Stimulated activated CD4-positive, alpha-beta T cell treated with anti-CD3 and anti-CD28 coated beads, Interleukin-1b, Interleukin-23, amount 100 ng/mL, for 48 hours (primary cell): ENCODE measurements at regions not wholly inside any gene's neighbourhood (a gene's known extent, or its start where the extent isn't known, plus 50 kb on each side); places are given as distances from the start of the nearest gene placed in this dataset.
"Not testable (repeated sequence)": the region's sequence is repeated elsewhere in the genome, so short reads cannot be mapped to it uniquely, and the experiment has no call there.

ENCODE experiments used
- DNase-seq: peaks from one replicate; pipeline ENCODE4 v3.0.0-alpha.2; 2020

GRCh38 chr4:58357947-58358346 lies 1247.8 kb upstream of the IGFBP7 start:
- no peak for DNase-seq

- no peak for DNase-seq
Observed at GRCh38 chr4:58325070-58325469, 1214.9 kb upstream of the IGFBP7 start.

- DNase-seq: no peak
Observed at GRCh38 chr4:58313444-58313843, 1203.3 kb upstream of the IGFBP7 start.

- DNase-seq: no peak
Observed at GRCh38 chr4:58303456-58303855, 1193.3 kb upstream of the IGFBP7 start.

GRCh38 chr4:58301376-58301999 lies 1191.3 kb upstream of the IGFBP7 start:
- no peak for DNase-seq

- no peak for DNase-seq
Observed at GRCh38 chr4:58286335-58286734, 1176.2 kb upstream of the IGFBP7 start.

- not testable (repeated sequence) for DNase-seq
Observed at GRCh38 chr4:58280928-58281327, 1170.7 kb upstream of the IGFBP7 start.

GRCh38 chr4:58275856-58276255 lies 1165.7 kb upstream of the IGFBP7 start:
- DNase-seq: no peak

GRCh38 chr4:58274553-58274952 lies 1164.4 kb upstream of the IGFBP7 start:
- no peak for DNase-seq

GRCh38 chr4:58272311-58272710 lies 1162.1 kb upstream of the IGFBP7 start:
- DNase-seq: no peak

- no peak for DNase-seq
Observed at GRCh38 chr4:58265734-58266133, 1155.5 kb upstream of the IGFBP7 start.

GRCh38 chr4:58261526-58261925 lies 1151.3 kb upstream of the IGFBP7 start:
- no peak for DNase-seq

- no peak for DNase-seq
Observed at GRCh38 chr4:58254291-58254690, 1144.1 kb upstream of the IGFBP7 start.

- DNase-seq: no peak
Observed at GRCh38 chr4:58252656-58253055, 1142.5 kb upstream of the IGFBP7 start.

GRCh38 chr4:58247792-58248191 lies 1137.6 kb upstream of the IGFBP7 start:
- DNase-seq: no peak

- no peak for DNase-seq
Observed at GRCh38 chr4:58225460-58225859, 1115.3 kb upstream of the IGFBP7 start.

- no peak for DNase-seq
Observed at GRCh38 chr4:58219179-58219578, 1109.0 kb upstream of the IGFBP7 start.

GRCh38 chr4:58216461-58216860 lies 1106.3 kb upstream of the IGFBP7 start:
- no peak for DNase-seq

GRCh38 chr4:58214376-58214775 lies 1104.2 kb upstream of the IGFBP7 start:
- DNase-seq: no peak

GRCh38 chr4:58209551-58209950 lies 1099.4 kb upstream of the IGFBP7 start:
- no peak for DNase-seq

GRCh38 chr4:58209001-58209400 lies 1098.8 kb upstream of the IGFBP7 start:
- DNase-seq: no peak

GRCh38 chr4:58205446-58206235 lies 1095.5 kb upstream of the IGFBP7 start:
- DNase-seq: no peak

- no peak for DNase-seq
Observed at GRCh38 chr4:58192217-58192616, 1082.0 kb upstream of the IGFBP7 start.

GRCh38 chr4:58191109-58191508 lies 1080.9 kb upstream of the IGFBP7 start:
- DNase-seq: no peak

GRCh38 chr4:58188316-58188715 lies 1078.1 kb upstream of the IGFBP7 start:
- no peak for DNase-seq
